PC-3 (cell line): ENCODE measurements at regions not wholly inside any gene's neighbourhood (a gene's known extent, or its start where the extent isn't known, plus 50 kb on each side); places are given as distances from the start of the nearest gene placed in this dataset.

ENCODE experiments used
- EZH2phosphoT487 ChIP-seq: fragments of 300-600 bp; sonication (generic); IDR thresholded peaks from 2 replicates; pipeline ENCODE4 v1.6.1; 2018; ENCODE audit warnings: mild to moderate bottlenecking, antibody characterized with exemption, low read length, borderline replicate concordance
- TF ChIP-seq, protein P1 (sequence below): fragments of 300-600 bp; sonication (generic); conservative IDR thresholded peaks from 2 replicates; pipeline ENCODE4 v1.5.1; 2017; ENCODE audit warnings: antibody characterized with exemption, low read depth, mild to moderate bottlenecking, low read length

DNA sequence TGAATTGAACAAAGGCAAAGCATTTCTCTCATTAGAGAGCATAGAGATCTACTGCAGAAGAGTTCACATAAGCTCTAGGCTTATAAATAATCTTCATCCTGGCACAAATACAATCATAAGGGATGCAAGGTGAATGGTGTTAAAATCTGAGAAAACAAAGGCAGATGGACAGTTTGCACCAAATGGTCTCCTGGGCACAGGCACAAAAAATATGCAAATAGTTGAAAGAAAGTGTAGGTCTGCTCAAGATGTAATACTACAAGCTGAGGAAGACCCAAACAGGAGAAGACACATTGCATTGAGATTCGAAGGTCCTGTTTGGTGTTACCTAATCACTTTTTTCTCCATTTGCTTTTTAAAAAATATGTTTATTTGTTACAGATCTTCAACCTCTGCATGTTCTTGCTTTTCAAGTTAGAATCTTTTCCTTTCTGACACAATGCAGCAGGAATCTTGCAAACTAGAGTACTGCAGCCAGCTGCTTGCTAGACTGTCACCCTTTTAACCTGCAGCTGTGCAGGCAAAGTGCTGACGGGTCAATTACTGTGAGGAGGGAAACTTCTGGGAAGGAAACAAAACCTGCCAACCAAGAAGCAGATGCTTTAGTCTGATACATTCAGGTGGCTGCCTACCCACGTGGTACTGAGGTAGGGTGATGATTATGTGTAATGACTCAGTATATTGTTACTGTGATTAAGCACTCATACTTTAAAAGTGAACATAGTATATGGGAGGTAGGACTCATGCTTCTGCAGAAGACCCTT lies 1048.6 kb upstream of the SEMA6A start:
- TF ChIP-seq, protein P1, sequence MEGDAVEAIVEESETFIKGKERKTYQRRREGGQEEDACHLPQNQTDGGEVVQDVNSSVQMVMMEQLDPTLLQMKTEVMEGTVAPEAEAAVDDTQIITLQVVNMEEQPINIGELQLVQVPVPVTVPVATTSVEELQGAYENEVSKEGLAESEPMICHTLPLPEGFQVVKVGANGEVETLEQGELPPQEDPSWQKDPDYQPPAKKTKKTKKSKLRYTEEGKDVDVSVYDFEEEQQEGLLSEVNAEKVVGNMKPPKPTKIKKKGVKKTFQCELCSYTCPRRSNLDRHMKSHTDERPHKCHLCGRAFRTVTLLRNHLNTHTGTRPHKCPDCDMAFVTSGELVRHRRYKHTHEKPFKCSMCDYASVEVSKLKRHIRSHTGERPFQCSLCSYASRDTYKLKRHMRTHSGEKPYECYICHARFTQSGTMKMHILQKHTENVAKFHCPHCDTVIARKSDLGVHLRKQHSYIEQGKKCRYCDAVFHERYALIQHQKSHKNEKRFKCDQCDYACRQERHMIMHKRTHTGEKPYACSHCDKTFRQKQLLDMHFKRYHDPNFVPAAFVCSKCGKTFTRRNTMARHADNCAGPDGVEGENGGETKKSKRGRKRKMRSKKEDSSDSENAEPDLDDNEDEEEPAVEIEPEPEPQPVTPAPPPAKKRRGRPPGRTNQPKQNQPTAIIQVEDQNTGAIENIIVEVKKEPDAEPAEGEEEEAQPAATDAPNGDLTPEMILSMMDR = no peak
- no peak for TF ChIP-seq EZH2phosphoT487
